Gastrocnemius medialis (tissue), 4 donors: ENCODE measurements at regions not wholly inside any gene's neighbourhood (a gene's known extent, or its start where the extent isn't known, plus 50 kb on each side); places are given as distances from the start of the nearest gene placed in this dataset.

ENCODE experiments used
- ATAC-seq, 2 donors: fragments of 150-250 bp; one replicate each; pipeline ENCODE4 v1.9.1; 2016
- DNase-seq, 2 donors: peaks; one replicate each; pipeline ENCODE4 v3.0.0-alpha.2; 2019
- H3K27ac ChIP-seq, 4 donors: fragments of 200-600 bp; sonication (generic); 1 replicate in 1 of 4; 2 replicates in 3 of 4; pipeline ENCODE4 v1.5.1; 2016 to 2018; ENCODE audit warnings: mild to moderate bottlenecking in 2 of 4, moderate library complexity in 1 of 4
- H3K27me3 ChIP-seq, 3 donors: fragments of 200-600 bp; sonication (generic) in 2 of 3; 1 replicate in 1 of 3; 2 replicates in 2 of 3; pipeline versions ENCODE4 v1.5.1 to v1.6.0; 2016 to 2019; ENCODE audit warnings: mild to moderate bottlenecking in 1 of 3, moderate library complexity in 1 of 3
- H3K36me3 ChIP-seq, 2 donors: fragments of 200-600 bp; sonication (generic) in 1 of 2; one replicate each; pipeline ENCODE4 v1.5.1; 2017 to 2018
- H3K4me1 ChIP-seq, 2 donors: fragments of 200-600 bp; sonication (generic) in 1 of 2; one replicate each; pipeline ENCODE4 v1.5.1; 2016 to 2017; ENCODE audit warnings: mild to moderate bottlenecking in 2 of 2
- H3K4me3 ChIP-seq, 4 donors: fragments of 200-600 bp; sonication (generic) in 3 of 4; 1 replicate in 1 of 4; 2 replicates in 3 of 4; pipeline ENCODE4 v1.5.1; 2016 to 2019; ENCODE audit warnings: mild to moderate bottlenecking in 2 of 4
- H3K9me3 ChIP-seq, 3 donors: fragments of 200-600 bp; sonication (generic) in 2 of 3; 1 replicate in 1 of 3; 2 replicates in 2 of 3; pipeline ENCODE4 v1.5.1; 2016 to 2019
- POLR2A ChIP-seq, 2 donors: fragments of 450-650 bp; IDR thresholded peaks; one replicate each; pipeline ENCODE4 v1.6.1; 2017; ENCODE audit warnings: antibody characterized with exemption in 2 of 2, mild to moderate bottlenecking in 2 of 2, moderate library complexity in 2 of 2
- in situ Hi-C, 4 donors: fragments of 200-750 bp; cut with MboI; loops; one replicate each; pipeline versions ENCODE4 v1.15.0 to v1.8.0; 2017; ENCODE audit warnings: low sequenced_read_pairs in 4 of 4
- intact Hi-C: fragments of 100-400 bp; cut with DNase I; formaldehyde crosslinking; loops from one replicate; pipeline ENCODE4 v1.15.1; 2023; ENCODE audit warnings: low total_unique reads
- TF ChIP-seq, protein P1 (sequence below), 5 experiments: fragments of 450-650 bp in 3 of 5; fragments of 200-600 bp in 2 of 5; sonication (generic) in 2 of 5; IDR thresholded peaks in 4 of 5; conservative IDR thresholded peaks in 1 of 5; 1 replicate in 4 of 5; 2 replicates in 1 of 5; pipeline ENCODE4 v1.5.1; 2016 to 2019; ENCODE audit warnings: antibody characterized with exemption in 5 of 5, mild to moderate bottlenecking in 3 of 5, moderate library complexity in 3 of 5

DNA sequence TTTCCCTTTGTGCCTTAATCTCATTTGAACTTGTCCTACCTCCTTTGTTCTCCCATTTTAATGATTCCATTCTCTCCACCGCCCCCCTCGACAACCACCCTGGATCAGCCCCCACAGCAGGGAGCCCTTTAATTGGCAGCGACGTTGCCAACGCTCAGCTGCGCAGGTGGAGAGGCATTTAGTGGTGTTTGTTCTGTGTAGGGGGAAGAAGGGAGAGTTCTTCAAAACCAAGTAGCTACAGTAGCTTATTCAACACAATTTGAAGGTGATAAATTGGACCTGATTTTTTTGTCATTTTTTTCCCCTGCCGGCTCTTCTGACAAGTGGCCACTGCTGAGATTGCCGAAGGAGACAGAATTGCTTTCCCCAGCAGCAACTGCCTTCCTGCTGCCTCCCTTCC lies 499.1 kb downstream of the CDK5RAP2 start:
- intact Hi-C loops, result no loop called here
- H3K27ac ChIP-seq, result no peak overlapping the region
- H3K36me3 ChIP-seq, result no peaks in the 10 kb centered on the region
- DNase-seq (no peak), ATAC-seq (no peak)
- no peaks in the 10 kb centered on the region for H3K4me1 ChIP-seq
- TF ChIP-seq, protein P1, sequence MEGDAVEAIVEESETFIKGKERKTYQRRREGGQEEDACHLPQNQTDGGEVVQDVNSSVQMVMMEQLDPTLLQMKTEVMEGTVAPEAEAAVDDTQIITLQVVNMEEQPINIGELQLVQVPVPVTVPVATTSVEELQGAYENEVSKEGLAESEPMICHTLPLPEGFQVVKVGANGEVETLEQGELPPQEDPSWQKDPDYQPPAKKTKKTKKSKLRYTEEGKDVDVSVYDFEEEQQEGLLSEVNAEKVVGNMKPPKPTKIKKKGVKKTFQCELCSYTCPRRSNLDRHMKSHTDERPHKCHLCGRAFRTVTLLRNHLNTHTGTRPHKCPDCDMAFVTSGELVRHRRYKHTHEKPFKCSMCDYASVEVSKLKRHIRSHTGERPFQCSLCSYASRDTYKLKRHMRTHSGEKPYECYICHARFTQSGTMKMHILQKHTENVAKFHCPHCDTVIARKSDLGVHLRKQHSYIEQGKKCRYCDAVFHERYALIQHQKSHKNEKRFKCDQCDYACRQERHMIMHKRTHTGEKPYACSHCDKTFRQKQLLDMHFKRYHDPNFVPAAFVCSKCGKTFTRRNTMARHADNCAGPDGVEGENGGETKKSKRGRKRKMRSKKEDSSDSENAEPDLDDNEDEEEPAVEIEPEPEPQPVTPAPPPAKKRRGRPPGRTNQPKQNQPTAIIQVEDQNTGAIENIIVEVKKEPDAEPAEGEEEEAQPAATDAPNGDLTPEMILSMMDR (IDR thresholded peaks at IDR 0.05 in 4 of 5, conservative IDR thresholded peaks at IDR 0.05 in 1 of 5), result no peak
- no peak for TF ChIP-seq POLR2A (IDR thresholded peaks at IDR 0.05)
- H3K9me3 ChIP-seq, result no peaks in the 10 kb centered on the region
- no peaks in the 10 kb centered on the region for H3K27me3 ChIP-seq
- in situ Hi-C loops, result no loop called here
- no peak overlapping the region for H3K4me3 ChIP-seq

DNA sequence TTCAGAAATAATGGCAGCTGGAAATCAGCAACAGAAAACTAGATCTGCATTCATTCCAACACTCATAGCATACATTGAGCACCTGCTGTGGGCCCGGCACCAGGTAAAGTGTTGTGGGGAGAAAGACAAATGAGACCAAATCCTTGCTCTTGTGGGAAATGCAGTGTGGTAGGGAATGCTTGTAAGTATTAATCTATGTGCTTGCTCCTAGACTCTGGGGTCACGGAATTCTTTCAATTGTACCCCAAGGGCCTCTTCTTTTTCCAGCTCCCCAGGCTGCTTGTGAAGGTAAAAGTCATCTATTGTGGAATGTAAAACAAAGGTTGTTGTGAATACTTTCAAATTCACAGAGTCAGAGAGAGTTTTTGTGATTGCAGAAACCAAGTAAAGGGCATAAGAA lies 501.9 kb downstream of the CDK5RAP2 start:
- in situ Hi-C loops (no loop called here), intact Hi-C loops (no loop called here)
- TF ChIP-seq, protein P1 (IDR thresholded peaks at IDR 0.05 in 4 of 5, conservative IDR thresholded peaks at IDR 0.05 in 1 of 5), result no peak
- TF ChIP-seq POLR2A (IDR thresholded peaks at IDR 0.05), result no peak
- DNase-seq, result no peak
- no peak for ATAC-seq
- no peak overlapping the region for H3K27ac ChIP-seq
- H3K4me3 ChIP-seq, result no peak overlapping the region
- H3K27me3 ChIP-seq, result no peaks in the 10 kb centered on the region
- H3K4me1 ChIP-seq, result no peaks in the 10 kb centered on the region
- no peaks in the 10 kb centered on the region for H3K9me3 ChIP-seq
- H3K36me3 ChIP-seq, result no peaks in the 10 kb centered on the region

DNA sequence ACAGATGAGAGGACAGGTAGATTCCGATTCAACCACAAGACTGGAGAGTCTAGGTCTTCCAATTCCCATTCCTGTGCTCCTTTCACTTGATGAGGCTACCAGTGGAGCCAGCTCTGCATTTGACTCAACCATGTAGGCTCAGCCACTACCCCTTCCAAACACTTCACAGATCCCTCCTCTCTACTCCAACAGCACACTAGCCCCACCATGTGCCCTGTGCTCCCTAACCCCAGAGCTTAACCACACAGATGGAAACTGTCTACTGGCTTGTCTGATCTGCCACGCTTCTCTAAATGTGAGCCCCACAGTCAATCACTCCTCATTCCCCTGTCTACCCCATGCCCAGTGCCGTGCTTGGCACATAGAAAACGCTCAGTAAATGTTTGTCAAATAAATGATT lies 508.2 kb downstream of the CDK5RAP2 start:
- intact Hi-C loops (no loop called here), in situ Hi-C loops (no loop called here)
- H3K4me3 ChIP-seq, result no peak overlapping the region
- H3K4me1 ChIP-seq, result no peaks in the 10 kb centered on the region
- DNase-seq, result no peak
- no peaks in the 10 kb centered on the region for H3K36me3 ChIP-seq
- TF ChIP-seq, protein P1 (IDR thresholded peaks at IDR 0.05 in 4 of 5, conservative IDR thresholded peaks at IDR 0.05 in 1 of 5), result no peak
- no peak for TF ChIP-seq POLR2A (IDR thresholded peaks at IDR 0.05)
- H3K27me3 ChIP-seq, result no peaks in the 10 kb centered on the region
- no peaks in the 10 kb centered on the region for H3K9me3 ChIP-seq
- H3K27ac ChIP-seq, result no peak overlapping the region
- no peak for ATAC-seq

DNA sequence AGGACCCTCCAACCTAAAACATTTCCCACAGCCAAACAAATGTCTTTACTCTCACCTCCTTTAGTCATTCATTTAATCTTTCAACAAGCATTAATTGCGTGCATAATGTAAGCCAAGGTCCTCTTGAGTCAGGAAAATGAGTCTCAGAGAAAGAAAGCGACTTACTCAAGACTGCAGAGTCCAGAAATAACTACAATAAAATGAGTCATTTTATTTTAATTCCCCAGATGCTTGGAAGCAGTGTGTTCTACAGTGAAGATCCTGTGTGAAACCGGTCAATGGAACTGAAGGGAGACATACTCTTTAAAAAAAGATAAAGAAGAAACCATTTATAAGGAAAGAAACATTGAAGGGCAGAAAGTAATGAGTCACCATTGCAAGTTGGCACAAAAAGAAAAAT lies 513.7 kb downstream of the CDK5RAP2 start:
- intact Hi-C loops (no loop called here), in situ Hi-C loops (no loop called here)
- Histone ChIP-seq H3K27me3 (no peaks in the 10 kb centered on the region), H3K27ac (no peak overlapping the region), H3K4me3 (no peak overlapping the region), H3K9me3 (no peaks in the 10 kb centered on the region), H3K4me1 (no peaks in the 10 kb centered on the region), H3K36me3 (no peaks in the 10 kb centered on the region)
- no peak for TF ChIP-seq POLR2A (IDR thresholded peaks at IDR 0.05)
- TF ChIP-seq, protein P1 (IDR thresholded peaks at IDR 0.05 in 4 of 5, conservative IDR thresholded peaks at IDR 0.05 in 1 of 5), result no peak
- DNase-seq (no peak), ATAC-seq (no peak)

DNA sequence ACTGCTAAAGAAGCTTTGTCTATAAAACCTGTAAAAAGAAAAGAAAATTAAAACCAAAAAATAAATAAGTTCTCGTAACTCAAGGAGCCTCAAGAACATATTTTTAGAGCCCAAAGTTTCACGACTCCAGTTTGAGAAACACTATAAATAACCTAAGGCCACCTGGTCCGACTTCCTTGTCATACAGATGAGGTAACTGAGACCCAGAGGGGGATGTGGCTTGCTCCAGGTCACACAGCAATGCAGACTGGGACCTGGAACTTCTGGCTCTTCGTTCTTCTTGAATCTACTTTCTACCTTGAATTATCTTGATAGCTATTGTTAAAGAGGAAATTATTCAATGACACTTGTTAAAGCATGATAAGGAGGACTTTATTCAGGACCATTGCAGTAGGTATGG lies 514.8 kb downstream of the CDK5RAP2 start:
- Histone ChIP-seq H3K4me3 (no peak overlapping the region), H3K4me1 (no peaks in the 10 kb centered on the region), H3K27me3 (no peaks in the 10 kb centered on the region), H3K27ac (no peak overlapping the region), H3K36me3 (no peaks in the 10 kb centered on the region), H3K9me3 (no peaks in the 10 kb centered on the region)
- in situ Hi-C loops (no loop called here), intact Hi-C loops (no loop called here)
- ATAC-seq, result no peak
- no peak for TF ChIP-seq POLR2A (IDR thresholded peaks at IDR 0.05)
- TF ChIP-seq, protein P1 (IDR thresholded peaks at IDR 0.05 in 4 of 5, conservative IDR thresholded peaks at IDR 0.05 in 1 of 5), result no peak
- DNase-seq, result no peak
